ENCODE measurements at regions not wholly inside any gene's neighbourhood (a gene's known extent, or its start where the extent isn't known, plus 50 kb on each side); places are given as distances from the start of the nearest gene placed in this dataset.

- ATAC-seq, result no peak
- DNase-seq, result no peak
- intact Hi-C loops (cut with DNase I), result no loop called here
Measured at GRCh38 chr4:110296892-110297291, 98.5 kb upstream of the ELOVL6 start.

DNA sequence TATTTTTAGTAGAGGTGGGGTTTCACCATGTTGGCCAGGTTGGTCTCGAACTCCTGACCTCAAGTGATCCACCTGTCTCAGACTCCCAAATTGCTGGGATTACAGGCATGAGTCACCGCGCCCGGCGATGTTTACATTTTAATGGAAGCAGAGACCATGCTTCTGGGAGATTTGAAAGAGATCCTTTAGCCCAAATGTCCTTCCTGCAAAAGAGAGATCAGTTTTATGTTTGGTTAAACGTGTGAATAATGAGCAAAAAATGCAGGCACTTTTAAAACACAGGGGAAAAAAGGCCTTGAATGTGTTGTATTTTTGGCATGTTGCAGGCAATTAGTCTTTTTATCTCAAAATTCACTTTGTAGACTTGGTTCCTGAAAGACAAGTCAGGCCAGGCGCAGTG lies 95.8 kb upstream of the ELOVL6 start:
- DNase-seq, result no peak
- ATAC-seq, result no peak

DNA sequence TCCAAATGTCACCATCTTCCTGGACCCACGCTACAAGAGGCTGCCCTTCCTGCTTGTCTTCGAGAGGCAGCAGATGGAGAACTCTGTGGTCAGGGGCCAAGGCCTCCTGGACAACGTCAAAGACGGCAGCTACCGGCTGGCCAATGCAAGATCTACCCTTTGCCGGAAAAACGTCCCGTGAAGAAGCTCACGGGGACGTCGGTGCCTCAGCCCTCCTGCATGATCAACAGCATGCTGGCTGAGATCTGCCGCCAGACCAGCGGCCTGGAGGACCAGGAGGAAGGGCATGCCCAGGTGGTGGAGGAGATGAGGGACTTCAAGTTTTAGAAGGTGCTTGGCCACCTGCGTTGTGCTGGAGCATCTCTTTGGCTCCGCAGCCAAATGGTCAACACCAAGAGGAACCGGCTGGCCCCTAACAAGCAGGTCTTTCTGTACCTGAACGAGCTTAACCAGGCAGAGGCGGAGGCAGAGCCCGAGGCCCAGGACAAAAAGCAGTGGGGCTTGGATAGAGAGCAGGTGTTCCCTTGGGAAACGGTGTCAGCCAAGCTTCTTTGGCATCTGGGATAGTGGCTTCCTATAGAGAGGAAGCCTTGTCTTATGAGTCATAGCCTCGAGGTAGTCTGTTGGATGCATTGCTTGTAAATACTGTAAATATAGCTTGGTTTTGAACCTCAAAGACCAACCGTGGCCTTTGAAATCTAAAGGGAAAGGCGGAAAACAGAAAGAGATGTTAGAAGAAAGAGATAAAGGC lies 94.8 kb upstream of the ELOVL6 start:
- no peak for DNase-seq
- no peak for ATAC-seq
- intact Hi-C loops (cut with DNase I), result no loop called here

More for the DNA sequence above, 95.8 kb upstream of the ELOVL6 start:
- intact Hi-C loops (cut with DNase I), result no loop called here

DNA sequence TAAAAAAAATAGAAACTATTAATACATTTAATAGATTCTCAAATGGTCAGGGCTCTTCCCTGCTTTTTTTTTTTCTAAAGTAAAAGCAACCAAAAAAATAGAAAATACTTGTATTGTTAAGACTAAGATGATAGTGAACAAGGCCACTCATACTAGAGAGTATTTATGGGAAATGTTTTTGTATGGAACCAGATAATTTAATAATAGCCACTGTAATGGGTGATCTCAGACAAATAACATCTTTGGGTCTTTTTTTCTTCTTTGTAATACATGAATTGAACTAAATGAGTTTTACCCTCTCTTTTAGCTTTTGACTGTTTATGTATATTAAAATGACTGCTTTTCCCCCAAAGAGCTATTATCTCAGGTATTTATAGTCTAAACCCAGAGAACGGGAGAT lies 92.1 kb upstream of the ELOVL6 start:
- DNase-seq (no peak), ATAC-seq (no peak)
- intact Hi-C loops (cut with DNase I), result no loop called here

DNA sequence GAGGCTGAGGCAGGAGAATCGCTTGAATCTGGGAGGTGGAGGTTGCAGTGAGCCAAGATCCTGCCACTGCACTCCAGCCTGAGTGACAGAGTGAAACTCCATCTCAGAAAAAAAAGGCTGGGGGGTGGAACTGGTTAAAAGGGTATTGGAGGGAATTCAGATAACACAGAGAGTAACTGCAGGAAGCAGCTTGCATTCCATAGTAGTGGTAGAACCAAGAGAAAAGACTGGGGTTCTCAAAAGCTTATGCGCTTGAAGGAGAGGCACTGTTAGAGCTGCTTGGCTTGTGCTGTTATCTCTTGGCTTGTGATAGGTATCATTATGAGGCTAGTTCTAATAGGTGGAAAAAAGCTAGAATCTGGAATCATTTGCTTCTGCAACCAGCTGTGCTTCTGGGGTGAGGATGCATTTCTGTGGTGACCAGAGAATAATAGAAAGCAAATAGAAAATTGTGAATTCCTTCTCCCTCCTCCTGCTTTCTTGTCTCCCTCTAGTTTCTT lies 91.2 kb upstream of the ELOVL6 start:
- intact Hi-C loops (cut with DNase I), result no loop called here
- no peak for ATAC-seq
- no peak for DNase-seq

DNA sequence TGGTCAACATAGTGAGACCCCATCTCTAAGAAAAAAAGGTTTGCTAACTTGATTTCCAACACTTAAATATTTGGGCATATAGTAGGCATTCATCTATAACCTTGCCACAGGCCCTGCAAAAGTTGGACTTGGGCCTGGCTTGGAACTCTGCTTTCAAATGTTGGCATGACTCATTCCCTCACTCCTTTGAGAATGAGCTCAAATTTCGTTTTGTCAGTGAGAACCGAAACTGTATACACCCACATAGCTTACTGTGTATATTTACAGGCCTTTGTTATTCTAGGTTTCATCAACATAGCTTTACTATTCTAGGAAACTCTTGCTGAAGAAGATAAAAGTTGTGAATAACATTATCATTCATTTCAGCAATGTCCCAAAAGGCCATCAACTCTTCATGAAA lies 88.7 kb upstream of the ELOVL6 start:
- ATAC-seq, result peak in 1 of 2 donors; percentile 73

GRCh38 chr4:110278127-110278526 lies 79.7 kb upstream of the ELOVL6 start:
- ATAC-seq, result no peak
- intact Hi-C loops (cut with DNase I), result no loop called here

More for the DNA sequence above, 88.7 kb upstream of the ELOVL6 start:
- intact Hi-C loops (cut with DNase I), result no loop called here
- no peak for DNase-seq

DNA sequence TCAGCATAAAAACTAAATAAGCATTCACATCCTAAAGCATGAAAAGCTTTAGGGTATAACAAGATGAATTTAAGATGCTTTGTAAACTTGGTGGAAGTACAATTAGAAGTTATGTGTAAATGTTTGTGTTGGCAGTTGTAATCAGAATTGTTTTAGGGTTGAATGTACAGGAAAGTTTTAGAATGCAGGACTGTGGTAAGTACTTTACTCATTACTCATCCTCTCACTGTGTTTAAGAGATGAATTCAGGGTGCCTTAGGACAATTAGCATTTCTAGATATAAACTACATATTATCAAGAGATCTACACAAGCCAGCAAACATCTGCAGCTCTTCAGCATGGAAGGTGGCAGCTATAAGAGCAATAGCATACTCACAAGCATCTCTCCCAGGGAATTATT lies 77.5 kb upstream of the ELOVL6 start:
- ATAC-seq, result no peak
- intact Hi-C loops (cut with DNase I), result no loop called here
- DNase-seq, result no peak

More at GRCh38 chr4:110278127-110278526, 79.7 kb upstream of the ELOVL6 start:
- no peak for DNase-seq

- ATAC-seq (no peak), DNase-seq (no peak)
- intact Hi-C loops (cut with DNase I), result no loop called here
Measured at GRCh38 chr4:110271986-110272385, 73.6 kb upstream of the ELOVL6 start.

- intact Hi-C loops (cut with DNase I), result no loop called here
- no peak for DNase-seq
- peak in 1 of 2 donors; percentile 67 for ATAC-seq
Measured at GRCh38 chr4:110270492-110271197, 72.2 kb upstream of the ELOVL6 start.

- ATAC-seq, result no peak
- intact Hi-C loops (cut with DNase I), result no loop called here
- no peak for DNase-seq
Measured at GRCh38 chr4:110268790-110269189, 70.4 kb upstream of the ELOVL6 start.

DNA sequence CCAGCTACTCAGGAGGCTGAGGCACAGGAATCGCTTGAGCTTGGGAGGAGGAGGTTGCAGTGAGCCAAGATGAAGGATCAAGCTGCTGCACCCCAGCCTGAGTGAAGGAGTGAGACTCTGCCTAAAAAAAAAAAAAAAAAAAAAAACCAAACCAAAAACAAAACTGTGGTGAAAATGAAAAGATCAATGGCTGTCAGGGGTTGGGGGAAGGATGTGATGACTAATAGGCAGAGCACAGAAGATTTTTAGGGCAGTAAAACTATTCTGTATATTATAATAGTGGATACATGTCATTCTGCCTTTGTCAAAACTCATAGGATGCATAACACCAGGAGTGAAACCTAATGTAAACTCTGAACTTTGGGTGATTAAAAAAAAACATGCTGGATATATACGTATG lies 69.9 kb upstream of the ELOVL6 start:
- no peak for DNase-seq
- ATAC-seq, result no peak
- intact Hi-C loops (cut with DNase I), result no loop called here

DNA sequence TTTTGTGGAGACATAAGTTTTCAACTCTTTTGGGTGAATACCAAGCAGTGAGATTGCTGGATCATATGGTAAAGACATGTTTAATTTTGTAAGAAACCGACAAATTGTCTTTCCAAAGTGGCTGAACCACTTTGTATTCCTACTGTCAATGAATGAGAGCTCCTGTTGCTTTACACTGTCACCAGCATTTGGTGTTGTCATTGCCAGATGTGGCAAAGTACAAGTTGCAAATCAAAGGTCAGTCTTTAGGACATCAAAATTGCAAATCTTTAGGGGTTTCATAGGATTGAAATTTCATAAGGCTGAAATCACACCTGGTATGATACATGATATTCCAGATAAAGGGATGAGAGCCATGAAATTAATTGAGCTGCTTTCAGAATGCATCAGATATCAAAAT lies 67.7 kb upstream of the ELOVL6 start:
- intact Hi-C loops (cut with DNase I), result no loop called here
- ATAC-seq (no peak), DNase-seq (no peak)

- ATAC-seq, result no peak
- no peak for DNase-seq
- intact Hi-C loops (cut with DNase I), result no loop called here
Measured at GRCh38 chr4:110265001-110265400, 66.6 kb upstream of the ELOVL6 start.

DNA sequence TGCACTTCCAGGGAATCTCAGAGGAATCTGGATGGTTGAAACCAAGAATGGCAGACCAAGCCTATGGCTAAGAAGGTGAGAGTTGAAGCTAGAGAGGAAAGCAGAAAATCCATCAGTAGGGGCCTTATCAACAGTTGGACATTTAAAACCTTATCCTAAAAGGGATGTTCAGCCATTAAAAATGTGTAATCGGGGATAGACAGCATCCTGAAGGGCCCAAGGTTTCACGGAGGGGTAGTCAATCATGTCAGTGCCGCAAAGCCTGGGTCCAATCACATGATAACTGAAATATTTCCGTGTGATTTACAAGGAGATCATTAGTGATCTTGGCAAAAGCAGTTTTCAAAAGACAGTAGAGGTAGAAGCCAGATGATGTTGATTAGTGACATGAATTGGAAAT lies 61.9 kb upstream of the ELOVL6 start:
- ATAC-seq, result no peak
- DNase-seq, result no peak
- intact Hi-C loops (cut with DNase I), result no loop called here

- intact Hi-C loops (cut with DNase I), result no loop called here
- ATAC-seq (no peak), DNase-seq (no peak)
Measured at GRCh38 chr4:110250023-110250387, 51.6 kb upstream of the ELOVL6 start.

DNA sequence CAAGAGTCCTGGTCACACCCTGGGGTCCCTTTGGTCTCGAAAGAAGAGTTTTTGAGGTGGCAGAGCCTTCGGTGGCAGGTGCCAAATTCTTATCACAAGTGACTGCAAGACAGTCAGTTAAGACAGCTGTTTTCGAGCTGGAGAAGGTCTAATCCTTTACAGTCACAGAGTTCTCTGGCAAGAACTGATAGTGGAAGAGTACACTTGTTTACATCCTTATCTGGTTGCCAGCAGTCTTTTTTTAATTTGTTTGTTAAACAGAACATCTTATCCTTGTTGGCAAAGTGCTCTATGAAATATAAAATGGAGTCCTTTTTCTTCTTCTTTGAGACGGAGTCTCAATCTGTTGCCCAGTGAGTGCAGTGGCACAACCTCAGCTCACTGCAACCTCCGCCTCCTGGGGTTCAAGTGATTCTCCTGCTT lies 50.4 kb upstream of the ELOVL6 start:
- ATAC-seq (no peak), DNase-seq (no peak)
- intact Hi-C loops (cut with DNase I), result no loop called here
